ENCODE measurements at regions not wholly inside any gene's neighbourhood (a gene's known extent, or its start where the extent isn't known, plus 50 kb on each side); places are given as distances from the start of the nearest gene placed in this dataset.

- TF ChIP-seq CTCF (IDR thresholded peaks at IDR 0.05; ENCODE audit: insufficient read depth, low read length, severe bottlenecking) = no peak
- Histone ChIP-seq H3K4me3 (ENCODE audit: low read depth, low read length) (no peak overlapping the region), H3K36me3 (ENCODE audit: control insufficient read depth, insufficient read depth, low read length) (no peaks in the 10 kb centered on the region), H3K27me3 (ENCODE audit: control insufficient read depth, insufficient read depth, low read length) (no peaks in the 10 kb centered on the region)
- no peak for DNase-seq (ENCODE audit: low read depth)
- peak; percentile 18 for FAIRE-seq
Measured at GRCh38 chr1:166354406-166354805, 187.6 kb upstream of the FAM78B start.

- Histone ChIP-seq H3K27me3 (ENCODE audit: control insufficient read depth, insufficient read depth, low read length) (no peaks in the 10 kb centered on the region), H3K36me3 (ENCODE audit: control insufficient read depth, insufficient read depth, low read length) (no peaks in the 10 kb centered on the region), H3K4me3 (ENCODE audit: low read depth, low read length) (no peak overlapping the region)
- TF ChIP-seq CTCF (IDR thresholded peaks at IDR 0.05; ENCODE audit: insufficient read depth, low read length, severe bottlenecking) = no peak
- FAIRE-seq (no peak), DNase-seq (ENCODE audit: low read depth) (no peak)
Measured at GRCh38 chr1:166365081-166365480, 198.3 kb upstream of the FAM78B start.

- H3K36me3 ChIP-seq (ENCODE audit: control insufficient read depth, insufficient read depth, low read length) = no peaks in the 10 kb centered on the region
- no peaks in the 10 kb centered on the region for H3K27me3 ChIP-seq (ENCODE audit: control insufficient read depth, insufficient read depth, low read length)
- TF ChIP-seq CTCF (IDR thresholded peaks at IDR 0.05; ENCODE audit: insufficient read depth, low read length, severe bottlenecking) = no peak
- no peak overlapping the region for H3K4me3 ChIP-seq (ENCODE audit: low read depth, low read length)
- DNase-seq (ENCODE audit: low read depth) = no peak
- no peak for FAIRE-seq
Measured at GRCh38 chr1:166368030-166368429, 201.2 kb upstream of the FAM78B start.

- Histone ChIP-seq H3K4me3 (ENCODE audit: low read depth, low read length) (no peak overlapping the region), H3K36me3 (ENCODE audit: control insufficient read depth, insufficient read depth, low read length) (no peaks in the 10 kb centered on the region), H3K27me3 (ENCODE audit: control insufficient read depth, insufficient read depth, low read length) (no peaks in the 10 kb centered on the region)
- FAIRE-seq = no peak
- no peak for TF ChIP-seq CTCF (IDR thresholded peaks at IDR 0.05; ENCODE audit: insufficient read depth, low read length, severe bottlenecking)
- DNase-seq (ENCODE audit: low read depth) = no peak
Measured at GRCh38 chr1:166377896-166378295, 211.1 kb upstream of the FAM78B start.

GRCh38 chr1:166378805-166379204 lies 212.0 kb upstream of the FAM78B start:
- H3K36me3 ChIP-seq (ENCODE audit: control insufficient read depth, insufficient read depth, low read length) = no peaks in the 10 kb centered on the region
- FAIRE-seq = no peak
- no peaks in the 10 kb centered on the region for H3K27me3 ChIP-seq (ENCODE audit: control insufficient read depth, insufficient read depth, low read length)
- no peak for TF ChIP-seq CTCF (IDR thresholded peaks at IDR 0.05; ENCODE audit: insufficient read depth, low read length, severe bottlenecking)
- DNase-seq (ENCODE audit: low read depth) = no peak
- H3K4me3 ChIP-seq (ENCODE audit: low read depth, low read length) = no peak overlapping the region

- TF ChIP-seq CTCF (IDR thresholded peaks at IDR 0.05; ENCODE audit: insufficient read depth, low read length, severe bottlenecking) = no peak
Measured at GRCh38 chr1:166379447-166379846, 212.6 kb upstream of the FAM78B start.

More at GRCh38 chr1:166379447-166379846, 212.6 kb upstream of the FAM78B start:
- FAIRE-seq (no peak), DNase-seq (ENCODE audit: low read depth) (no peak)
- H3K36me3 ChIP-seq (ENCODE audit: control insufficient read depth, insufficient read depth, low read length) = no peaks in the 10 kb centered on the region
- no peaks in the 10 kb centered on the region for H3K27me3 ChIP-seq (ENCODE audit: control insufficient read depth, insufficient read depth, low read length)
- no peak overlapping the region for H3K4me3 ChIP-seq (ENCODE audit: low read depth, low read length)

Data from bronchial epithelial cell (primary cell).